ENCODE measurements at regions not wholly inside any gene's neighbourhood (a gene's known extent, or its start where the extent isn't known, plus 50 kb on each side); places are given as distances from the start of the nearest gene placed in this dataset.
"Not testable (repeated sequence)": the region's sequence is repeated elsewhere in the genome, so short reads cannot be mapped to it uniquely, and the experiment has no call there.

DNA sequence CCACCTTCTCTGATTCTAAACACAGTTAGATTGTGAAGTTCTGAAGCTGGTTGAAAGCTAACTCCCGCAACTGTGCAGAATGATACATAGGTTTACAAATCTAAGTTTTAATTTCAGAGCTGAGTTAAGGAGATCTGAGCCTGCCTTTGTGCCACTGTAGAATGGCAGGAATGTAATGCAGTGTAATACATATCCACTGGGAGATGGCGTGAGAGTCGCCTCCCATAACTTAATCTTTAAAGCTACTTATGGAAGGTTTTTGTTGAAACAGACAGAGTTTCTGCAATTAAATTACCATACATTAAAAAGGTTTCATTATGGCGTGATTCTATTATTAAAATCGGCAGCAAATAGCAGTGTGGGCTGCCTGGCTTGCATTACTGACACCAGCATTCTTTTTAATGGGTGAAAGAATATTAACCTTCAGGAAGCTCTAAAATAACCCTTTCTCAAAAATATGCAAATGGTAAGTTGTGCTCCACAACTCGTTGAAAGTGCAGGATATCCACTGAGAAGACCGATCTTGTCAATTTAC lies 257.4 kb downstream of the OLFM4 start:
- WGBS = 76% methylated on average over 7 of the region's 7 CpGs
- Histone ChIP-seq H3K4me3 (ENCODE audit: low read length) (no peak overlapping the region), H3K4me1 (ENCODE audit: control insufficient read depth, insufficient read depth, low read length) (no peaks in the 10 kb centered on the region), H3K27ac (ENCODE audit: low read length) (no peak overlapping the region), H3K27me3 (ENCODE audit: control insufficient read depth, insufficient read depth) (no peaks in the 10 kb centered on the region), H3K9me3 (ENCODE audit: control insufficient read depth, low read length) (no peaks in the 10 kb centered on the region)
- ATAC-seq (no peak), DNase-seq (no peak)
- intact Hi-C loops (cut with DNase I) = no loop called here

GRCh38 chr13:53298396-53298795 lies 269.8 kb downstream of the OLFM4 start:
- intact Hi-C loops (cut with DNase I) = no loop called here
- ATAC-seq (no peak), DNase-seq (no peak)
- H3K4me3 ChIP-seq (ENCODE audit: low read length) = no peak overlapping the region
- H3K4me1 ChIP-seq (ENCODE audit: control insufficient read depth, insufficient read depth, low read length) = no peaks in the 10 kb centered on the region
- H3K27ac ChIP-seq (ENCODE audit: low read length) = no peak overlapping the region
- no peaks in the 10 kb centered on the region for H3K9me3 ChIP-seq (ENCODE audit: control insufficient read depth, low read length)
- H3K27me3 ChIP-seq (ENCODE audit: control insufficient read depth, insufficient read depth) = no peaks in the 10 kb centered on the region
- WGBS = 90% methylated on average over 1 of the region's 1 CpG

- intact Hi-C loops (cut with DNase I) = no loop called here
- no peak overlapping the region for H3K27ac ChIP-seq (ENCODE audit: low read length)
- H3K4me1 ChIP-seq (ENCODE audit: control insufficient read depth, insufficient read depth, low read length) = no peaks in the 10 kb centered on the region
- DNase-seq (no peak), ATAC-seq (no peak)
- 8% methylated on average over 3 of the region's 3 CpGs for WGBS
- H3K4me3 ChIP-seq (ENCODE audit: low read length) = no peak overlapping the region
- H3K9me3 ChIP-seq (ENCODE audit: control insufficient read depth, low read length) = no peaks in the 10 kb centered on the region
- no peaks in the 10 kb centered on the region for H3K27me3 ChIP-seq (ENCODE audit: control insufficient read depth, insufficient read depth)
Observed at GRCh38 chr13:53301449-53301848, 272.8 kb downstream of the OLFM4 start.

DNA sequence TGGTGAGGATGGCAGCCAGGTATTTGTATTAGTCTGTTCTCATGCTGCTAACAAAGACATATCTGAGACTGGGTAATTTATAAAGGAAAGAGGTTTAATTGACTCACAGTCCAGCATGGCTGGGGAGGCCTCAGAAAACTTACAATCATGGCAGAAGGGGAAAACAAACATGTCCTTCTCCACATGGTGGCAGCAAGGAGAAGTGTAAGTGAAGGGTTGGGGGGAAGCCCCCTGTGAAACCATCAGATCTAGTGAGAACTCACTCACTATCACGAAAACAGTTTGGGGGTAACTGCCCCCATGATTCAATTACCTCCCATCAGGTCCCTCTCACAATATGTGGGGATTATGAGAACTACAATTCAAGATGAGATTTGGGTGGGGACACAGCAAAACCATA lies 276.8 kb downstream of the OLFM4 start:
- DNase-seq; H3K9me3 ChIP-seq (ENCODE audit: control insufficient read depth, low read length); H3K27ac ChIP-seq (ENCODE audit: low read length); ATAC-seq; H3K27me3 ChIP-seq (ENCODE audit: control insufficient read depth, insufficient read depth); intact Hi-C loops (cut with DNase I); H3K4me1 ChIP-seq (ENCODE audit: control insufficient read depth, insufficient read depth, low read length); H3K4me3 ChIP-seq (ENCODE audit: low read length): not testable (repeated sequence)
- 84% methylated on average over 1 of the region's 1 CpG for WGBS

GRCh38 chr13:53310786-53311185 lies 282.2 kb downstream of the OLFM4 start:
- H3K4me3 ChIP-seq (ENCODE audit: low read length) = no peak overlapping the region
- intact Hi-C loops (cut with DNase I) = no loop called here

GRCh38 chr13:53311561-53311960 lies 282.9 kb downstream of the OLFM4 start:
- no peaks in the 10 kb centered on the region for H3K9me3 ChIP-seq (ENCODE audit: control insufficient read depth, low read length)
- DNase-seq = no peak
- no peak overlapping the region for H3K4me3 ChIP-seq (ENCODE audit: low read length)
- WGBS = 33% methylated on average over 1 of the region's 1 CpG
- ATAC-seq = no peak
- no peaks in the 10 kb centered on the region for H3K27me3 ChIP-seq (ENCODE audit: control insufficient read depth, insufficient read depth)
- intact Hi-C loops (cut with DNase I) = no loop called here
- H3K27ac ChIP-seq (ENCODE audit: low read length) = no peak overlapping the region
- H3K4me1 ChIP-seq (ENCODE audit: control insufficient read depth, insufficient read depth, low read length) = no peaks in the 10 kb centered on the region

More at GRCh38 chr13:53310786-53311185, 282.2 kb downstream of the OLFM4 start:
- Histone ChIP-seq H3K27ac (ENCODE audit: low read length) (no peak overlapping the region), H3K4me1 (ENCODE audit: control insufficient read depth, insufficient read depth, low read length) (no peaks in the 10 kb centered on the region), H3K9me3 (ENCODE audit: control insufficient read depth, low read length) (no peaks in the 10 kb centered on the region), H3K27me3 (ENCODE audit: control insufficient read depth, insufficient read depth) (no peaks in the 10 kb centered on the region)
- ATAC-seq (no peak), DNase-seq (no peak)
- WGBS = 77% methylated on average over 4 of the region's 4 CpGs

DNA sequence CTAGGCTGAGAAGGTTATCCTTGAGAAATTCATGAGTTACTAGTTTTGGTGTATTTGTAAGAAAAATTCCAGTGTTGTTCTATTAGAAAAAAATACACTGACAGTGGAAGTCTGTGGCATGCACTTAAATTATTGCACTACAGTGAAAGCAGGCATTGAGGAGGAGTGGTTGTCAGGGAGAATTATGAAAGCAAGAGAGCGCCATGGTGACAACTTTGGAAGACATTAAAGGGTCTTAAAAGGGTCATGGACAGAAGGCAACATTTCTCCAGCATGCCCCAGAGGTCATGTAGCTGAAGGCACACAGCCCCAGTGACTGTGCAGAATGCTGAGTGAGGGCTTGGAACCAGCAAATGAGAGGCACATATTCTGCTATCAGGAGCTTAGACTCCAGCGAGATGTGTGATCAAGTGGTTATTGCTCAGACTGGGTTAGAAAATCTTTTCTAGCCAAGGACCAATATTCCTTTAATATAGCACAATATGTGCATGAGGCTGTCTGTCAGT lies 292.7 kb downstream of the OLFM4 start:
- no peak for DNase-seq
- 77% methylated on average over 2 of the region's 2 CpGs for WGBS
- Histone ChIP-seq H3K27ac (ENCODE audit: low read length) (no peak overlapping the region), H3K4me1 (ENCODE audit: control insufficient read depth, insufficient read depth, low read length) (no peaks in the 10 kb centered on the region), H3K27me3 (ENCODE audit: control insufficient read depth, insufficient read depth) (no peaks in the 10 kb centered on the region), H3K9me3 (ENCODE audit: control insufficient read depth, low read length) (no peaks in the 10 kb centered on the region), H3K4me3 (ENCODE audit: low read length) (no peak overlapping the region)
- ATAC-seq = no peak
- intact Hi-C loops (cut with DNase I) = no loop called here

DNA sequence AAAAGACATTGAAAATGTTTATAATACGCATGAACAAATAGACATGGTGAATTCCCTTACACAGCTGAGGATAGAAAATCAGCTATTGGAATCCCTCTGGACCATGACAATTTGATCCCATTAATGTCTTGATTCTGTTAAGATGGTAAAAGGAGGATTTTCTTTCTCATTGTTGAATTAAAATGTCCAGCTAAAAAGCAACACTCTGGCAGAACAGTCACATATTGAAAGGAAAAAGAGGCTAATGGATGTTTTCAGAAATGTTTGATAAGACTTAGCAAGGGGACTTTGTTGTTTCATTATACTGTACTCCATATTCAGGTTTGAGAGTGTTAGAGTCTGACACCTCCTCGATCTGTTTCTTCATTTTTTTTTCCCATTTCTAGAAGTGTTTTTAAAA lies 296.0 kb downstream of the OLFM4 start:
- WGBS = 64% methylated on average over 2 of the region's 2 CpGs
- Histone ChIP-seq H3K4me1 (ENCODE audit: control insufficient read depth, insufficient read depth, low read length) (no peaks in the 10 kb centered on the region), H3K27ac (ENCODE audit: low read length) (no peak overlapping the region), H3K4me3 (ENCODE audit: low read length) (no peak overlapping the region), H3K9me3 (ENCODE audit: control insufficient read depth, low read length) (no peaks in the 10 kb centered on the region), H3K27me3 (ENCODE audit: control insufficient read depth, insufficient read depth) (no peaks in the 10 kb centered on the region)
- intact Hi-C loops (cut with DNase I) = no loop called here
- ATAC-seq (no peak), DNase-seq (no peak)

DNA sequence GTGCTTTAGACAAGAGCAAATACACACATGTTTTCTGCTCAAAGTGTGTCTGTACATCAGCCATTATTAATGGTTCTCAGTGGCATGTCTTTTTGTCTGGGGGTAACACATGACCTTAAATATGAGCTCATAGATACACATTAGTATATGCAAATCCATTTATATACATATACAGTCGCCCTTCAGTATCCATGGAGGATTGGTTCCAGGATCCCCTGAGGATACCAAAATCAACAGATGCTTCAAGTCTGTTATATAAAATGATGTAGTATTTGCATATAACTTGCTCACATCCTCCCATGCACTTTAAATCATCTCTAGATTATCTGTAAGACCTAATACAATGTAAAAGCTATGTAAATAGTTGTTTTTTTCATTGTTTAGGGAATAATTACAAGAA lies 298.1 kb downstream of the OLFM4 start:
- H3K9me3 ChIP-seq (ENCODE audit: control insufficient read depth, low read length) = no peaks in the 10 kb centered on the region
- no peak overlapping the region for H3K4me3 ChIP-seq (ENCODE audit: low read length)
- H3K4me1 ChIP-seq (ENCODE audit: control insufficient read depth, insufficient read depth, low read length) = no peaks in the 10 kb centered on the region
- ATAC-seq (no peak), DNase-seq (no peak)
- no peak overlapping the region for H3K27ac ChIP-seq (ENCODE audit: low read length)
- intact Hi-C loops (cut with DNase I) = no loop called here
- no peaks in the 10 kb centered on the region for H3K27me3 ChIP-seq (ENCODE audit: control insufficient read depth, insufficient read depth)
- WGBS = 51% methylated on average over 1 of the region's 1 CpG

GRCh38 chr13:53327680-53328315 lies 299.2 kb downstream of the OLFM4 start:
- H3K9me3 ChIP-seq (ENCODE audit: control insufficient read depth, low read length) = no peaks in the 10 kb centered on the region

DNA sequence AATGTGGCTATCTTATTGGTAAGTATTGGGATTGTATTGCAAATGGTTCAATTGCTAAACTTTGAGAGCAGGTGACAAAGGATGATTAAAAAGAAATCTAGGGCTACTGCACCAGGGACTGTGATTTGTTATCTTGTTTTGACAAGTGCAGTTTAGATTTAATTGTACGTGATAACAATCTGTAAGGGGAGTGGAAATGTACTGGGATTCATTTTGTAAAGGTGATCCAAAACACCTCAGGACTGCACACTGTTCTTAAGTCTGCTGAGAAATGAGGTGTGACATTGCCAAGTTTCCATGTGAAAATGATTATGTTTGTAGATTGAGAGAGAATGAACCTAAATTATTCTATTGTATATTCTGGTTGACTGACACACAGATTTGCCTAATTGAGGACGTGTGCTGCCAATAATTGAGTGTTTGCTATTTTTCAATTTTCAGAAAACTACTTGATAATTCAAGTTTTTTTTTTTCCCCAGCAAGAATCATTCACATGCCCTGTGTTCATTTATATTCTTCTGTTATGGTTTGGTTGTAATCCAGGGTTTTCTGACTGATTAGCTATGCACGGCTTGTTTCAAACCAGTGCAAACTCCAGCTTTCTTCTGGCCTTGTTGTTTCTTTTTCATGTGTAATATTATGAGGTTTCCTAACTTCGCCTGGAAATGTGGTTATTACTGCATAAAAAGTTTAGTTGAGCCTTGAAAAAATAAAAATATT lies 308.0 kb downstream of the OLFM4 start:
- intact Hi-C loops (cut with DNase I) = no loop called here
- WGBS = 59% methylated on average over 4 of the region's 4 CpGs
- H3K9me3 ChIP-seq (ENCODE audit: control insufficient read depth, low read length) = no peaks in the 10 kb centered on the region
- DNase-seq (no peak), ATAC-seq (no peak)
- H3K27me3 ChIP-seq (ENCODE audit: control insufficient read depth, insufficient read depth) = no peaks in the 10 kb centered on the region
- no peak overlapping the region for H3K4me3 ChIP-seq (ENCODE audit: low read length)
- no peaks in the 10 kb centered on the region for H3K4me1 ChIP-seq (ENCODE audit: control insufficient read depth, insufficient read depth, low read length)
- no peak overlapping the region for H3K27ac ChIP-seq (ENCODE audit: low read length)

More at GRCh38 chr13:53327680-53328315, 299.2 kb downstream of the OLFM4 start:
- Histone ChIP-seq H3K27me3 (ENCODE audit: control insufficient read depth, insufficient read depth) (no peaks in the 10 kb centered on the region), H3K27ac (ENCODE audit: low read length) (no peak overlapping the region), H3K4me3 (ENCODE audit: low read length) (no peak overlapping the region), H3K4me1 (ENCODE audit: control insufficient read depth, insufficient read depth, low read length) (no peaks in the 10 kb centered on the region)
- intact Hi-C loops (cut with DNase I) = no loop called here
- no peak for ATAC-seq
- WGBS = 74% methylated on average over 4 of the region's 4 CpGs
- no peak for DNase-seq
